SK-N-SH treated with all-trans-retinoic acid at 6 μM for 48 hours (cell line): ENCODE measurements at regions not wholly inside any gene's neighbourhood (a gene's known extent, or its start where the extent isn't known, plus 50 kb on each side); places are given as distances from the start of the nearest gene placed in this dataset.

ENCODE experiments used
- ATAC-seq: fragments of 200-7000 bp; cut with Tn5 transposase; 3 replicates; pipeline ENCODE4 v1.9.1; 2020; ENCODE audit warnings: mild to moderate bottlenecking, moderate library complexity
- BACH2 ChIP-seq: fragments of 250-450 bp; sonication (Bioruptor Pico); IDR thresholded peaks from 2 replicates; pipeline ENCODE4 v1.9.0; 2021; ENCODE audit warnings: mild to moderate bottlenecking, borderline replicate concordance
- CREB5 ChIP-seq: fragments of 250-450 bp; sonication (Bioruptor Pico); IDR thresholded peaks from 2 replicates; pipeline ENCODE4 v1.5.1; 2020; ENCODE audit warnings: low read depth, mild to moderate bottlenecking, moderate library complexity
- CSDC2 ChIP-seq: fragments of 250-450 bp; sonication (Bioruptor Pico); IDR thresholded peaks from 2 replicates; pipeline ENCODE4 v1.5.0; 2020; ENCODE audit warnings: mild to moderate bottlenecking, moderate library complexity
- CSRNP3 ChIP-seq: fragments of 250-450 bp; sonication (Bioruptor Pico); IDR thresholded peaks from 2 replicates; pipeline ENCODE4 v1.5.1; 2021; ENCODE audit warnings: mild to moderate bottlenecking, moderate library complexity
- ESRRG ChIP-seq: fragments of 250-450 bp; sonication (Bioruptor Pico); IDR thresholded peaks from 2 replicates; pipeline ENCODE4 v1.6.1; 2021; ENCODE audit warnings: mild to moderate bottlenecking
- GLIS3 ChIP-seq: fragments of 250-450 bp; sonication (Bioruptor Pico); IDR thresholded peaks from 2 replicates; pipeline ENCODE4 v1.5.0; 2020; ENCODE audit warnings: mild to moderate bottlenecking, moderate library complexity
- ISL1 ChIP-seq: fragments of 250-450 bp; sonication (Bioruptor Pico); IDR thresholded peaks from 2 replicates; pipeline ENCODE4 v2.1.2; 2022; ENCODE audit warnings: mild to moderate bottlenecking, moderate library complexity
- OSR1 ChIP-seq: fragments of 250-450 bp; sonication (Bioruptor Pico); IDR thresholded peaks from 2 replicates; pipeline ENCODE4 v1.8.0; 2022; ENCODE audit warnings: moderate library complexity, mild to moderate bottlenecking, inconsistent platforms
- PATZ1 ChIP-seq: fragments of 250-450 bp; sonication (Bioruptor Pico); IDR thresholded peaks from 2 replicates; pipeline ENCODE4 v1.8.0; 2020; ENCODE audit warnings: mild to moderate bottlenecking, moderate library complexity, borderline replicate concordance
- POU6F1 ChIP-seq: fragments of 250-450 bp; sonication (Bioruptor Pico); IDR thresholded peaks from 2 replicates; pipeline ENCODE4 v1.8.0; 2021; ENCODE audit warnings: low read depth, mild to moderate bottlenecking, moderate library complexity, borderline replicate concordance
- PPARA ChIP-seq: fragments of 250-450 bp; sonication (Bioruptor Pico); IDR thresholded peaks from 2 replicates; pipeline ENCODE4 v1.5.0; 2020; ENCODE audit warnings: mild to moderate bottlenecking, borderline replicate concordance
- RARB ChIP-seq: fragments of 250-450 bp; sonication (Bioruptor Pico); IDR thresholded peaks from 2 replicates; pipeline ENCODE4 v1.8.0; 2021; ENCODE audit warnings: mild to moderate bottlenecking, moderate library complexity
- SNAI2 ChIP-seq: fragments of 250-450 bp; sonication (Bioruptor Pico); IDR thresholded peaks from 2 replicates; pipeline ENCODE4 v1.5.0; 2020; ENCODE audit warnings: mild to moderate bottlenecking, moderate library complexity
- TCF4 ChIP-seq: fragments of 250-450 bp; sonication (Bioruptor Pico); IDR thresholded peaks from 2 replicates; pipeline ENCODE4 v1.8.0; 2021; ENCODE audit warnings: mild to moderate bottlenecking, moderate library complexity, borderline replicate concordance
- TOX ChIP-seq: fragments of 250-450 bp; sonication (Bioruptor Pico); IDR thresholded peaks from 2 replicates; pipeline ENCODE4 v1.8.0; 2021; ENCODE audit warnings: mild to moderate bottlenecking, moderate library complexity, borderline replicate concordance
- TSHZ2 ChIP-seq: fragments of 250-450 bp; sonication (Bioruptor Pico); IDR thresholded peaks from 2 replicates; pipeline ENCODE4 v1.5.0; 2020; ENCODE audit warnings: mild to moderate bottlenecking, moderate library complexity
- ZC3H10 ChIP-seq: fragments of 250-450 bp; sonication (Bioruptor Pico); IDR thresholded peaks from 2 replicates; pipeline ENCODE4 v1.5.1; 2021; ENCODE audit warnings: mild to moderate bottlenecking, moderate library complexity
- ZFP3 ChIP-seq: fragments of 250-450 bp; sonication (Bioruptor Pico); IDR thresholded peaks from 2 replicates; pipeline ENCODE4 v1.5.0; 2020; ENCODE audit warnings: mild to moderate bottlenecking, moderate library complexity
- ZFP30 ChIP-seq: fragments of 450-650 bp; formaldehyde crosslinking; IDR thresholded peaks from 2 replicates; pipeline ENCODE4 v1.5.0; 2022; ENCODE audit warnings: mild to moderate bottlenecking, moderate library complexity
- ZNF8 ChIP-seq: fragments of 450-650 bp; formaldehyde crosslinking; IDR thresholded peaks from 2 replicates; pipeline ENCODE4 v1.5.0; 2020; ENCODE audit warnings: mild to moderate bottlenecking, moderate library complexity

- ATAC-seq, result peak; percentile 58
- TF ChIP-seq CSRNP3 (CRISPR knock-in tag) (no peak), ISL1 (CRISPR knock-in tag) (no peak), SNAI2 (CRISPR knock-in tag) (no peak), OSR1 (CRISPR knock-in tag) (no peak), TSHZ2 (no peak), TCF4 (CRISPR knock-in tag) (no peak), PATZ1 (CRISPR knock-in tag) (no peak), GLIS3 (no peak), TOX (CRISPR knock-in tag) (no peak), POU6F1 (CRISPR knock-in tag) (no peak), CSDC2 (CRISPR knock-in tag) (no peak), ZFP30 (CRISPR knock-in tag) (no peak), ESRRG (CRISPR knock-in tag) (no peak), ZFP3 (CRISPR knock-in tag) (no peak), ZNF8 (no peak), RARB (CRISPR knock-in tag) (no peak), CREB5 (no peak)
Observed at GRCh38 chr1:67888216-67889106, 55.2 kb upstream of the GNG12 start.

GRCh38 chr1:67887146-67887545 is 53.9 kb upstream of the GNG12 start:
- no peak for ATAC-seq
- TF ChIP-seq ZNF8 (no peak), CSDC2 (CRISPR knock-in tag) (no peak), CREB5 (no peak), ZFP3 (CRISPR knock-in tag) (no peak), TSHZ2 (no peak), ESRRG (CRISPR knock-in tag) (no peak), CSRNP3 (CRISPR knock-in tag) (no peak), GLIS3 (no peak), BACH2 (CRISPR knock-in tag) (no peak), ZC3H10 (CRISPR knock-in tag) (no peak), ISL1 (CRISPR knock-in tag) (no peak), TOX (CRISPR knock-in tag) (no peak), TCF4 (CRISPR knock-in tag) (no peak), PPARA (CRISPR knock-in tag) (no peak)
- TF ChIP-seq, all 23 proteins: peak for 0
